Keratinocyte (primary cell): ENCODE measurements at regions not wholly inside any gene's neighbourhood (a gene's known extent, or its start where the extent isn't known, plus 50 kb on each side); places are given as distances from the start of the nearest gene placed in this dataset.

Experiments used
- DNase-seq: peaks from one replicate; pipeline ENCODE4 v3.0.0-alpha.2; 2011; ENCODE audit warnings: low read depth, missing footprints, low spot score
- FAIRE-seq: peaks from 2 replicates; lab custom pipeline; 2011; peaks lifted over from hg19 to GRCh38; lab: Jason Lieb, UNC
- H2AFZ ChIP-seq: 2 replicates; pipeline ENCODE4 v1.6.0; 2012; ENCODE audit warnings: low read length, control low read depth, inconsistent platforms; ENCODE audit not compliant: control insufficient read depth
- H3K27ac ChIP-seq: 2 replicates; pipeline ENCODE4 v1.5.1; 2011; ENCODE audit warnings: low read length; ENCODE audit not compliant: control insufficient read depth, insufficient read depth
- H3K27me3 ChIP-seq: 3 replicates; pipeline ENCODE4 v1.6.0; 2011; ENCODE audit warnings: low read length; ENCODE audit not compliant: control insufficient read depth, insufficient read depth; ENCODE audit errors: extremely low read depth
- H3K36me3 ChIP-seq, 2 experiments: 2 replicates in 1 of 2; 3 replicates in 1 of 2; pipeline ENCODE4 v1.5.1; 2011; ENCODE audit warnings: low read length in 2 of 2, mild to moderate bottlenecking in 1 of 2; ENCODE audit not compliant: control insufficient read depth in 2 of 2, insufficient read depth in 2 of 2; ENCODE audit errors: extremely low read depth in 1 of 2
- H3K4me1 ChIP-seq: 3 replicates; pipeline ENCODE4 v1.5.1; 2011; ENCODE audit warnings: low read length; ENCODE audit not compliant: control insufficient read depth, insufficient read depth; ENCODE audit errors: extremely low read depth
- H3K4me2 ChIP-seq: 3 replicates; pipeline ENCODE4 v1.6.0; 2011; ENCODE audit warnings: low read depth, low read length; ENCODE audit not compliant: control insufficient read depth, insufficient read depth; ENCODE audit errors: extremely low read depth
- H3K4me3 ChIP-seq, 3 experiments: fragments of 200-600 bp in 1 of 3; sonication (generic) in 1 of 3; 2 replicates in 2 of 3; 3 replicates in 1 of 3; pipeline ENCODE4 v1.5.1; 2011 to 2016; ENCODE audit warnings: low read length in 3 of 3, mild to moderate bottlenecking in 3 of 3, control low read depth in 2 of 3, inconsistent platforms in 1 of 3, low read depth in 1 of 3, mixed read lengths in 1 of 3, mixed run types in 1 of 3, moderate library complexity in 1 of 3; ENCODE audit not compliant: control insufficient read depth in 2 of 3, insufficient read depth in 2 of 3; ENCODE audit errors: extremely low read depth in 1 of 3
- H3K79me2 ChIP-seq: 2 replicates; pipeline ENCODE4 v1.6.0; 2012; ENCODE audit warnings: low read length; ENCODE audit not compliant: control insufficient read depth, insufficient read depth
- H3K9ac ChIP-seq: 3 replicates; pipeline ENCODE4 v1.6.0; 2011; ENCODE audit warnings: low read length; ENCODE audit not compliant: control insufficient read depth, insufficient read depth; ENCODE audit errors: extremely low read depth
- H3K9me1 ChIP-seq: 3 replicates; pipeline ENCODE4 v1.6.0; 2011; ENCODE audit warnings: low read length; ENCODE audit not compliant: control insufficient read depth, insufficient read depth; ENCODE audit errors: extremely low read depth
- H3K9me3 ChIP-seq: 2 replicates; pipeline ENCODE4 v1.5.1; 2012; ENCODE audit warnings: low read depth, low read length; ENCODE audit not compliant: control insufficient read depth
- H4K20me1 ChIP-seq: 3 replicates; pipeline ENCODE4 v1.6.0; 2011; ENCODE audit warnings: low read length; ENCODE audit not compliant: control insufficient read depth, insufficient read depth; ENCODE audit errors: extremely low read depth
- EZH2 ChIP-seq: IDR thresholded peaks from one replicate; pipeline ENCODE4 v1.6.1; 2012; ENCODE audit warnings: inconsistent platforms, mild to moderate bottlenecking, low read length, moderate library complexity
- dilution Hi-C: fragments of 300-500 bp; cut with MboI; formaldehyde crosslinking; loops from one replicate; pipeline ENCODE4 v1.7.0; 2020; ENCODE audit warnings: low sequenced_read_pairs; ENCODE audit not compliant: extremely low pct_ligation_motif_present
- TF ChIP-seq, protein P1 (sequence below), 3 experiments: IDR thresholded peaks in 1 of 3; conservative IDR thresholded peaks in 1 of 3; optimal IDR thresholded peaks in 1 of 3; 2 replicates in 2 of 3; 3 replicates in 1 of 3; pipeline versions ENCODE3 to v1.5.1; 2011; ENCODE audit warnings: low read length in 3 of 3, mild to moderate bottlenecking in 3 of 3, moderate library complexity in 2 of 3, control low read depth in 1 of 3, inconsistent platforms in 1 of 3; ENCODE audit not compliant: insufficient read depth in 2 of 3; ENCODE audit errors: extremely low read depth in 1 of 3

DNA sequence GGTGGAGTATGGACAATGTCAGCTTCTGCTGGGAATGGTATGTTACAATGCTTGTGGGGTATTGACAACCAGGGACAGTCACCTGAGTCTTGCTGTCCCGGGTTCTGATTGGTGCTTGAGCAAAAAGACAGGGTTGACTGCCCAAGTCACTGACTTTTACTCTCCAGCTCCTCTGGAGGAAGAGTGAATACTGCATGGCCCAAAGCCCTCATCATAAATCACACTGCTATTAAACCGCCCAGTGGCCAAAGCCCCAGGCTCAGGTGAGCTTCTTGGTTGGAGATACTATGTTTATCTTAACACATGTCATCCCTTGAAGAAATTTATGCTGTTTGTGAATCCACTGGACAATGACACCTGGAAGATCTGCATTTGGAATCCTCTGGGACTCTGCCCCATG, 90.0 kb upstream of the IGFBP3 start:
- DNase-seq (no peak), FAIRE-seq (no peak)
- Histone ChIP-seq H3K27ac (no peak overlapping the region), H3K79me2 (no peaks in the 10 kb centered on the region), H3K4me1 (no peaks in the 10 kb centered on the region), H3K9ac (no peak overlapping the region), H3K9me3 (peaks cover 2% of the 10 kb centered on the region), H2AFZ (no peak overlapping the region), H3K27me3 (no peaks in the 10 kb centered on the region), H3K4me2 (no peak overlapping the region), H3K9me1 (no peaks in the 10 kb centered on the region), H3K4me3 (no peak overlapping the region), H3K36me3 (no peaks in the 10 kb centered on the region), H4K20me1 (no peaks in the 10 kb centered on the region)
- TF ChIP-seq, protein P1, sequence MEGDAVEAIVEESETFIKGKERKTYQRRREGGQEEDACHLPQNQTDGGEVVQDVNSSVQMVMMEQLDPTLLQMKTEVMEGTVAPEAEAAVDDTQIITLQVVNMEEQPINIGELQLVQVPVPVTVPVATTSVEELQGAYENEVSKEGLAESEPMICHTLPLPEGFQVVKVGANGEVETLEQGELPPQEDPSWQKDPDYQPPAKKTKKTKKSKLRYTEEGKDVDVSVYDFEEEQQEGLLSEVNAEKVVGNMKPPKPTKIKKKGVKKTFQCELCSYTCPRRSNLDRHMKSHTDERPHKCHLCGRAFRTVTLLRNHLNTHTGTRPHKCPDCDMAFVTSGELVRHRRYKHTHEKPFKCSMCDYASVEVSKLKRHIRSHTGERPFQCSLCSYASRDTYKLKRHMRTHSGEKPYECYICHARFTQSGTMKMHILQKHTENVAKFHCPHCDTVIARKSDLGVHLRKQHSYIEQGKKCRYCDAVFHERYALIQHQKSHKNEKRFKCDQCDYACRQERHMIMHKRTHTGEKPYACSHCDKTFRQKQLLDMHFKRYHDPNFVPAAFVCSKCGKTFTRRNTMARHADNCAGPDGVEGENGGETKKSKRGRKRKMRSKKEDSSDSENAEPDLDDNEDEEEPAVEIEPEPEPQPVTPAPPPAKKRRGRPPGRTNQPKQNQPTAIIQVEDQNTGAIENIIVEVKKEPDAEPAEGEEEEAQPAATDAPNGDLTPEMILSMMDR (optimal IDR thresholded peaks at IDR 0.05 in 1 of 3, IDR thresholded peaks at IDR 0.05 in 1 of 3, conservative IDR thresholded peaks at IDR 0.05 in 1 of 3; ENCODE audit: extremely low read depth in 1 of 3, insufficient read depth in 2 of 3, low read length in 3 of 3), result no peak
- dilution Hi-C loops, result no loop called here

DNA sequence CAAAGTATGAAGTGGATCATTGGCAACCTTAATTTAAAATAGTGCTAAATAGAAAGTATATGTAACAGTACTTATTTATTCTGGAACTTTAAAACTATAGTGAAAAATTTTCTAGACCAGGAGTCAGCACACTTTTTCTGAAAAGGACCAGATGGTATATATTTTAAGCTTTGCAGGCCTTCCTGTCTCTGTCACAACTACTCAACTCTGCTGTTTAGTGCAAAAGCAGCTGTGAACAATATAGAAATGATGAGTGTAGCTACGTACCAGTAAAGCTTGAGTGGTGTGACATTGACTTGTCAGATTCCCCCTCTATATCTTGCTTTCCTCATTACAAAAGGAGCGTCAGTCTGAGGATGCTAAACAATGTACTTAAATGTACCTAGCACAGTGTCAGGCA, 88.1 kb upstream of the IGFBP3 start:
- H3K9me3 ChIP-seq, result peaks cover 2% of the 10 kb centered on the region
- dilution Hi-C loops, result no loop called here
- no peak for TF ChIP-seq EZH2
- TF ChIP-seq, protein P1 (optimal IDR thresholded peaks at IDR 0.05 in 1 of 3, IDR thresholded peaks at IDR 0.05 in 1 of 3, conservative IDR thresholded peaks at IDR 0.05 in 1 of 3; ENCODE audit: extremely low read depth in 1 of 3, insufficient read depth in 2 of 3, low read length in 3 of 3), result no peak
- H3K36me3 ChIP-seq, result no peaks in the 10 kb centered on the region
- peaks cover 6% of the 10 kb centered on the region for H3K4me1 ChIP-seq
- no peak for DNase-seq
- no peak overlapping the region for H3K9ac ChIP-seq
- no peak overlapping the region for H3K4me3 ChIP-seq
- H3K9me1 ChIP-seq, result no peaks in the 10 kb centered on the region
- H3K27me3 ChIP-seq, result no peaks in the 10 kb centered on the region
- no peak for FAIRE-seq
- H2AFZ ChIP-seq, result no peak overlapping the region
- H4K20me1 ChIP-seq, result no peaks in the 10 kb centered on the region
- H3K4me2 ChIP-seq, result no peak overlapping the region
- no peaks in the 10 kb centered on the region for H3K79me2 ChIP-seq
- H3K27ac ChIP-seq, result no peak overlapping the region
